B cell (primary cell): ENCODE measurements at regions not wholly inside any gene's neighbourhood (a gene's known extent, or its start where the extent isn't known, plus 50 kb on each side); places are given as distances from the start of the nearest gene placed in this dataset.

Source experiments
- ATAC-seq: fragments of 200-7000 bp; cut with Tn5 transposase; one replicate; pipeline ENCODE4 v1.10.0; 2021; ENCODE audit warnings: low read depth, mild to moderate bottlenecking, moderate number of reproducible peaks, moderate library complexity
- CTCF ChIA-PET: fragments of 350-600 bp; sonication (Branson Sonifier 250); formaldehyde crosslinking; loops from one replicate; lab custom pipeline; 2021; ENCODE audit warnings: antibody characterized with exemption, inconsistent platforms; lab: Charles Lee
- POLR2A ChIA-PET: fragments of 350-600 bp; sonication (Branson Sonifier 250); formaldehyde crosslinking; loops from one replicate; lab custom pipeline; 2021; ENCODE audit warnings: antibody characterized with exemption; lab: Charles Lee
- DNase-seq: peaks from one replicate; pipeline ENCODE4 v3.0.0; 2013
- H2AFZ ChIP-seq: 2 replicates; pipeline ENCODE4 v1.6.1; 2012; ENCODE audit warnings: mild to moderate bottlenecking, low read depth, low read length; ENCODE audit not compliant: insufficient read depth, poor library complexity, severe bottlenecking
- H3K27ac ChIP-seq, 2 donors: 1 replicate in 1 of 2; 2 replicates in 1 of 2; pipeline ENCODE4 v1.5.1; 2012 to 2013; ENCODE audit warnings: low read length in 2 of 2, mild to moderate bottlenecking in 2 of 2, moderate library complexity in 1 of 2
- H3K27me3 ChIP-seq, 4 experiments: fragments of 200-600 bp in 1 of 4; sonication (generic) in 1 of 4; replicated peaks in 1 of 4; 1 replicate in 2 of 4; 2 replicates in 2 of 4; pipeline versions ENCODE4 v1.6.1 to v1.7.0; 2013 to 2016; ENCODE audit warnings: low read length in 3 of 4, mild to moderate bottlenecking in 2 of 4, mixed read lengths in 1 of 4, moderate library complexity in 1 of 4; ENCODE audit not compliant: insufficient read depth in 4 of 4, control insufficient read depth in 3 of 4; ENCODE audit errors: control extremely low read depth in 1 of 4
- H3K36me3 ChIP-seq, 2 experiments: replicated peaks in 1 of 2; 1 replicate in 1 of 2; 2 replicates in 1 of 2; pipeline versions ENCODE4 v1.6.1 to v1.7.1; 2013; ENCODE audit warnings: low read length in 1 of 2; ENCODE audit not compliant: insufficient read depth in 2 of 2, control insufficient read depth in 1 of 2; ENCODE audit errors: control extremely low read depth in 1 of 2, extremely low read depth in 1 of 2
- H3K4me1 ChIP-seq, 2 donors: fragments of 200-600 bp in 1 of 2; sonication (generic) in 1 of 2; 1 replicate in 1 of 2; 2 replicates in 1 of 2; pipeline versions ENCODE4 v1.5.1 to v1.6.1; 2013 to 2017; ENCODE audit warnings: low read length in 2 of 2; ENCODE audit not compliant: control insufficient read depth in 2 of 2, insufficient read depth in 2 of 2
- H3K4me2 ChIP-seq: replicated peaks from 2 replicates; pipeline ENCODE3; 2012; ENCODE audit warnings: mild to moderate bottlenecking, low read depth, low read length; ENCODE audit not compliant: poor library complexity, severe bottlenecking
- H3K4me3 ChIP-seq, 5 experiments: fragments of 200-600 bp in 1 of 5; sonication (generic) in 1 of 5; 1 replicate in 3 of 5; 2 replicates in 2 of 5; pipeline versions ENCODE4 v1.5.1 to v1.7.0; 2011 to 2016; ENCODE audit warnings: low read length in 4 of 5, mild to moderate bottlenecking in 4 of 5, low read depth in 2 of 5, control low read depth in 1 of 5, moderate library complexity in 1 of 5; ENCODE audit not compliant: insufficient read depth in 1 of 5; ENCODE audit errors: control extremely low read depth in 1 of 5, extremely low read depth in 1 of 5
- H3K79me2 ChIP-seq: fragments of 200-600 bp; sonication (generic); one replicate; pipeline ENCODE4 v1.6.0; 2016; ENCODE audit warnings: low read length; ENCODE audit not compliant: control insufficient read depth, insufficient read depth
- H3K9ac ChIP-seq: fragments of 200-600 bp; sonication (generic); 2 replicates; pipeline ENCODE4 v1.6.1; 2017; ENCODE audit warnings: mild to moderate bottlenecking, low read length, moderate library complexity
- H3K9me3 ChIP-seq, 3 donors: one replicate each; pipeline versions ENCODE4 v1.6.1 to v1.7.1; 2013; ENCODE audit warnings: low read length in 2 of 3; ENCODE audit not compliant: control insufficient read depth in 2 of 3, insufficient read depth in 1 of 3; ENCODE audit errors: control extremely low read depth in 1 of 3
- H4K20me1 ChIP-seq: 2 replicates; pipeline ENCODE4 v1.6.0; 2012; ENCODE audit warnings: mild to moderate bottlenecking, low read length; ENCODE audit not compliant: insufficient read depth, control insufficient read depth, poor library complexity, severe bottlenecking
- H3K27ac Mint-ChIP-seq: one replicate; pipeline ENCODE4 v1.8.0; 2021; ENCODE audit warnings: mixed read lengths
- H3K27me3 Mint-ChIP-seq: one replicate; pipeline ENCODE4 v1.8.0; 2021; ENCODE audit warnings: mixed read lengths
- H3K4me1 Mint-ChIP-seq: one replicate; pipeline ENCODE4 v1.8.0; 2021; ENCODE audit warnings: mixed read lengths
- H3K4me3 Mint-ChIP-seq: one replicate; pipeline ENCODE4 v1.8.0; 2021; ENCODE audit warnings: mixed read lengths
- H3K9me3 Mint-ChIP-seq: one replicate; pipeline ENCODE4 v1.8.0; 2022; ENCODE audit warnings: mixed read lengths; ENCODE audit not compliant: insufficient read depth
- EZH2 ChIP-seq: IDR thresholded peaks from 2 replicates; pipeline ENCODE4 v1.6.1; 2012; ENCODE audit warnings: borderline replicate concordance, low read depth, mild to moderate bottlenecking, moderate library complexity, low read length; ENCODE audit not compliant: insufficient read depth, poor library complexity, severe bottlenecking
- WGBS: methylation state at CpG from one replicate; pipeline ENCODE4 v1.1.5; 2013; ENCODE audit warnings: missing lambda C conversion rate; ENCODE audit not compliant: insufficient coverage; 5-methylcytosine and 5-hydroxymethylcytosine counted together
- intact Hi-C: fragments of 100-400 bp; cut with micrococcal nuclease; formaldehyde crosslinking; loops from one replicate; pipeline ENCODE4 v1.10.0; 2022
- TF ChIP-seq, protein P1 (sequence below): fragments of 200-600 bp; IDR thresholded peaks from one replicate; pipeline ENCODE4 v1.8.0; 2022; ENCODE audit warnings: antibody characterized with exemption, mild to moderate bottlenecking

DNA sequence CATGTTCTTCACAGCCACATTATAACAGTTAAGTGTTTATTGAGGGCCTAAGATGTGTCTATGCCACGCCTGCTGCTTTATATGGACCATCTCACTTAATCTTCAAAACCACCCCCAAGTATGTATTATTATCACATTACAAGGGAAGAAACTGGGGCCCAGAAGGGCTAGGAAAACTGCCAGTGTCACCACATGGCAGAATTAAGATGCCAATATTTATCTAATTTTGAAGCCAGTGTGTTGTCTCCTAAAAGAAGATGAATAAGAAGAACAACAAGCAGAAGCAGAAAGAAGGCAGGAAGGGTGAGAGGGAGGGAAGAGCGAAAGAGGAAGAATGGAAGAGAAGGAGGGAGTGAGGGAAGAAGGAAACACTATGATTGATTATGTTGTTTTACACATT is 491.3 kb upstream of the IL12A start:
- no peak for TF ChIP-seq EZH2
- TF ChIP-seq, protein P1, sequence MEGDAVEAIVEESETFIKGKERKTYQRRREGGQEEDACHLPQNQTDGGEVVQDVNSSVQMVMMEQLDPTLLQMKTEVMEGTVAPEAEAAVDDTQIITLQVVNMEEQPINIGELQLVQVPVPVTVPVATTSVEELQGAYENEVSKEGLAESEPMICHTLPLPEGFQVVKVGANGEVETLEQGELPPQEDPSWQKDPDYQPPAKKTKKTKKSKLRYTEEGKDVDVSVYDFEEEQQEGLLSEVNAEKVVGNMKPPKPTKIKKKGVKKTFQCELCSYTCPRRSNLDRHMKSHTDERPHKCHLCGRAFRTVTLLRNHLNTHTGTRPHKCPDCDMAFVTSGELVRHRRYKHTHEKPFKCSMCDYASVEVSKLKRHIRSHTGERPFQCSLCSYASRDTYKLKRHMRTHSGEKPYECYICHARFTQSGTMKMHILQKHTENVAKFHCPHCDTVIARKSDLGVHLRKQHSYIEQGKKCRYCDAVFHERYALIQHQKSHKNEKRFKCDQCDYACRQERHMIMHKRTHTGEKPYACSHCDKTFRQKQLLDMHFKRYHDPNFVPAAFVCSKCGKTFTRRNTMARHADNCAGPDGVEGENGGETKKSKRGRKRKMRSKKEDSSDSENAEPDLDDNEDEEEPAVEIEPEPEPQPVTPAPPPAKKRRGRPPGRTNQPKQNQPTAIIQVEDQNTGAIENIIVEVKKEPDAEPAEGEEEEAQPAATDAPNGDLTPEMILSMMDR, result no peak
- no peaks in the 10 kb centered on the region for H3K4me1 ChIP-seq
- Mint-ChIP-seq H3K27ac (no peak overlapping the region), H3K27me3 (no peaks in the 10 kb centered on the region), H3K4me3 (no peak overlapping the region), H3K9me3 (no peaks in the 10 kb centered on the region), H3K4me1 (no peaks in the 10 kb centered on the region)
- H2AFZ ChIP-seq, result no peak overlapping the region
- H3K4me3 ChIP-seq, result no peak overlapping the region
- no peaks in the 10 kb centered on the region for H4K20me1 ChIP-seq
- ATAC-seq (no peak), DNase-seq (no peak)
- WGBS, result no CpG with 5 or more reads among the region's 2 CpGs
- no peaks in the 10 kb centered on the region for H3K36me3 ChIP-seq
- intact Hi-C loops, result no loop called here
- no peak overlapping the region for H3K9ac ChIP-seq
- H3K27ac ChIP-seq, result no peak overlapping the region
- no peaks in the 10 kb centered on the region for H3K9me3 ChIP-seq
- H3K27me3 ChIP-seq, result no peaks in the 10 kb centered on the region
- ChIA-PET POLR2A (no interaction called here), CTCF (no interaction called here)
- no peaks in the 10 kb centered on the region for H3K79me2 ChIP-seq
- no peak overlapping the region for H3K4me2 ChIP-seq

- no peaks in the 10 kb centered on the region for H4K20me1 ChIP-seq
- whole genome bisulfite sequencing, result no CpG with 5 or more reads among the region's 6 CpGs
- ChIA-PET POLR2A (no interaction called here), CTCF (no interaction called here)
- ATAC-seq (no peak), DNase-seq (no peak)
- no peaks in the 10 kb centered on the region for H3K36me3 ChIP-seq
- Mint-ChIP-seq H3K4me3 (no peak overlapping the region), H3K27me3 (no peaks in the 10 kb centered on the region), H3K4me1 (no peaks in the 10 kb centered on the region), H3K9me3 (no peaks in the 10 kb centered on the region), H3K27ac (no peak overlapping the region)
- H3K4me3 ChIP-seq, result no peak overlapping the region
- no peak overlapping the region for H3K9ac ChIP-seq
- H3K4me1 ChIP-seq, result no peaks in the 10 kb centered on the region
- no peaks in the 10 kb centered on the region for H3K9me3 ChIP-seq
- no peak overlapping the region for H2AFZ ChIP-seq
- no peak overlapping the region for H3K27ac ChIP-seq
- H3K4me2 ChIP-seq, result no peak overlapping the region
- intact Hi-C loops, result no loop called here
- TF ChIP-seq, protein P1, result no peak
- no peak for TF ChIP-seq EZH2
- no peaks in the 10 kb centered on the region for H3K79me2 ChIP-seq
- no peaks in the 10 kb centered on the region for H3K27me3 ChIP-seq
These were observed 489.4 kb upstream of the IL12A start for GRCh38 chr3:159499031-159499793.
